GM12878 (cell line): ENCODE measurements at regions not wholly inside any gene's neighbourhood (a gene's known extent, or its start where the extent isn't known, plus 50 kb on each side); places are given as distances from the start of the nearest gene placed in this dataset.

Experiments used
- ATAC-seq: fragments of 200-7000 bp; cut with Tn5 transposase; 3 replicates; pipeline ENCODE4 v1.9.1; 2020; ENCODE audit warnings: mild to moderate bottlenecking, moderate library complexity
- BruUV-seq: library from RNA; stranded (reverse); fragments of 400-500 nt; replicated peaks from 2 replicates; lab custom pipeline; 2021; lab: Mats Ljungman, UMichigan
- CTCF ChIA-PET: fragments of 300-600 bp; sonication (Branson Sonifier 250); formaldehyde crosslinking; extraction: SDS; loops from one replicate; lab custom pipeline; 2021; ENCODE audit warnings: inconsistent platforms; lab: Yijun Ruan, JAX
- POLR2A ChIA-PET: fragments of 350-600 bp; formaldehyde crosslinking; extraction: SDS; loops from one replicate; lab custom pipeline; 2021; ENCODE audit warnings: inconsistent platforms; lab: Charles Lee
- RAD21 ChIA-PET: fragments of 300-600 bp; sonication (Branson Sonifier 250); formaldehyde crosslinking; loops from one replicate; lab custom pipeline; 2023; ENCODE audit warnings: antibody characterized with exemption; ENCODE audit not compliant: unreplicated experiment; lab: Charles Lee
- SMC1A ChIA-PET: fragments of 300-600 bp; sonication (Branson Sonifier 250); formaldehyde crosslinking; loops from one replicate; lab custom pipeline; 2023; ENCODE audit not compliant: unreplicated experiment, uncharacterized antibody; lab: Charles Lee
- DNase-seq: peaks from one replicate; pipeline ENCODE4 v3.0.0-alpha.2; 2011; ENCODE audit warnings: low read depth, low spot score
- FAIRE-seq: peaks from 3 replicates; lab custom pipeline; 2011; peaks lifted over from hg19 to GRCh38; lab: Jason Lieb, UNC
- H2AFZ ChIP-seq: 2 replicates; pipeline ENCODE4 v1.6.0; 2011; ENCODE audit warnings: low read depth, low read length, control low read depth; ENCODE audit not compliant: control insufficient read depth
- H3K27ac ChIP-seq: 2 replicates; pipeline ENCODE4 v1.5.1; 2011; ENCODE audit warnings: control low read depth; ENCODE audit not compliant: control insufficient read depth, insufficient read depth
- H3K27me3 ChIP-seq, 2 experiments: replicated peaks in 1 of 2; 2 replicates each; pipeline versions ENCODE4 v1.6.0 to v1.6.1; 2011; ENCODE audit warnings: low read length in 1 of 2; ENCODE audit not compliant: control insufficient read depth in 2 of 2, insufficient read depth in 2 of 2
- H3K36me3 ChIP-seq, 2 experiments: 2 replicates each; pipeline ENCODE4 v1.5.1; 2011; ENCODE audit warnings: low read length in 1 of 2; ENCODE audit not compliant: control insufficient read depth in 2 of 2, insufficient read depth in 2 of 2
- H3K4me1 ChIP-seq: 2 replicates; pipeline ENCODE4 v1.6.1; 2011; ENCODE audit warnings: mild to moderate bottlenecking, low read length, moderate library complexity, mixed read lengths; ENCODE audit not compliant: control insufficient read depth, insufficient read depth
- H3K4me2 ChIP-seq: 2 replicates; pipeline ENCODE4 v1.6.0; 2011; ENCODE audit warnings: control low read depth; ENCODE audit not compliant: control insufficient read depth, insufficient read depth
- H3K4me3 ChIP-seq: fragments of 200-600 bp; sonication (generic); 2 replicates; pipeline ENCODE4 v1.5.1; 2016
- H3K79me2 ChIP-seq: 2 replicates; pipeline ENCODE4 v1.6.0; 2011; ENCODE audit warnings: low read length; ENCODE audit not compliant: control insufficient read depth, insufficient read depth
- H3K9ac ChIP-seq: 2 replicates; pipeline ENCODE4 v1.8.0; 2011; ENCODE audit warnings: low read length, control low read depth, mixed read lengths; ENCODE audit not compliant: control insufficient read depth, insufficient read depth
- H3K9me3 ChIP-seq: replicated peaks from 3 replicates; pipeline ENCODE4 v1.5.1; 2011; ENCODE audit warnings: mild to moderate bottlenecking, low read length; ENCODE audit not compliant: control insufficient read depth, insufficient read depth
- H4K20me1 ChIP-seq: 2 replicates; pipeline ENCODE4 v1.6.0; 2011; ENCODE audit not compliant: control insufficient read depth, insufficient read depth
- ATF3 ChIP-seq: IDR thresholded peaks from 2 replicates; pipeline ENCODE4 v1.6.1; 2011; ENCODE audit warnings: low read depth, mild to moderate bottlenecking, low read length, moderate library complexity, borderline replicate concordance; ENCODE audit errors: extremely low read depth
- BCLAF1 ChIP-seq: fragments of 450-650 bp; IDR thresholded peaks from 2 replicates; pipeline ENCODE4 v1.6.1; 2017; ENCODE audit warnings: antibody characterized with exemption, mild to moderate bottlenecking, moderate library complexity
- CBX3 ChIP-seq: fragments of 200-600 bp; sonication (generic); IDR thresholded peaks from 2 replicates; pipeline ENCODE4 v1.6.1; 2016; ENCODE audit warnings: low read depth, borderline replicate concordance
- EED ChIP-seq: sonication (generic); IDR thresholded peaks from 2 replicates; pipeline ENCODE4 v1.6.1; 2016; ENCODE audit warnings: antibody characterized with exemption, low read depth
- SMC3 ChIP-seq: IDR thresholded peaks from 2 replicates; pipeline ENCODE4 v1.6.1; 2011; ENCODE audit warnings: low read length, improper control_type of control experiment, borderline replicate concordance
- SREBF1 ChIP-seq: IDR thresholded peaks from 2 replicates; pipeline ENCODE4 v1.6.1; 2012; ENCODE audit warnings: mild to moderate bottlenecking, low read length
- TCF12 ChIP-seq: IDR thresholded peaks from 2 replicates; pipeline ENCODE4 v1.6.1; 2011; ENCODE audit warnings: low read depth, mild to moderate bottlenecking, low read length
- WGBS: methylation state at CpG from one replicate; pipeline ENCODE4 v1.1.6; 2016; ENCODE audit warnings: low lambda C conversion rate; ENCODE audit not compliant: insufficient replicate concordance, insufficient coverage; ENCODE audit errors: missing lambda C conversion rate; 5-methylcytosine and 5-hydroxymethylcytosine counted together
- in situ Hi-C: fragments of 300-500 bp; cut with MboI; formaldehyde crosslinking; loops from 9 replicates; pipeline ENCODE4 v1.14.3; 2018; ENCODE audit warnings: mixed read lengths
- intact Hi-C: fragments of 100-400 bp; cut with micrococcal nuclease; formaldehyde crosslinking; loops from one replicate; pipeline ENCODE4 v1.14.2; 2022; ENCODE audit not compliant: unreplicated experiment
- TF ChIP-seq, protein P1 (sequence below): fragments of 450-650 bp; IDR thresholded peaks from 2 replicates; pipeline ENCODE4 v1.6.1; 2017; ENCODE audit warnings: mild to moderate bottlenecking, moderate library complexity
- TF ChIP-seq, protein P2 (sequence below): IDR thresholded peaks from 2 replicates; pipeline ENCODE4 v1.6.1; 2012; ENCODE audit warnings: low read depth, low read length, improper control_type of control experiment
- TF ChIP-seq, protein P3 (sequence below): fragments of 450-650 bp; IDR thresholded peaks from 2 replicates; pipeline ENCODE4 v1.6.1; 2014; ENCODE audit warnings: mild to moderate bottlenecking
- TF ChIP-seq, protein P4 (sequence below): fragments of 150-350 bp; IDR thresholded peaks from 2 replicates; pipeline ENCODE4 v1.6.1; 2016; ENCODE audit warnings: low read depth, low read length

- intact Hi-C loops: no loop called here
- SMC1A ChIA-PET: interaction anchor here (1.1 to 1.4 kb wide), 2 partner anchors 10 to 12 kb away, joined by 3 read pairs; no protein-coding TSS in a partner anchor
- FAIRE-seq (no peak), ATAC-seq (no peak), DNase-seq (no peak)
- no peak overlapping the region for H3K9ac ChIP-seq
- no peak overlapping the region for H2AFZ ChIP-seq
- H3K27me3 ChIP-seq: no peaks in the 10 kb centered on the region
- no peak overlapping the region for H3K27ac ChIP-seq
- CTCF ChIA-PET: interaction anchor here (0.6 to 1.2 kb wide), 3 partner anchors 14 to 320 kb away, joined by 3 to 4 read pairs (median 4); no protein-coding TSS in a partner anchor
- in situ Hi-C loops: no loop called here
- no peaks in the 10 kb centered on the region for H3K79me2 ChIP-seq
- peaks cover under 1% of the 10 kb centered on the region for H3K4me1 ChIP-seq
- WGBS: 0% methylated on average over 1 of the region's 1 CpG
- POLR2A ChIA-PET: no interaction called here
- RAD21 ChIA-PET: no interaction called here
- no TSS peak for BruUV-seq
- peaks cover 2% of the 10 kb centered on the region; the same call in 1 of the 3 replicates for H3K9me3 ChIP-seq
- no peaks in the 10 kb centered on the region for H4K20me1 ChIP-seq
- H3K4me2 ChIP-seq: no peak overlapping the region
- H3K4me3 ChIP-seq: no peak overlapping the region
- H3K36me3 ChIP-seq: no peaks in the 10 kb centered on the region
- TF ChIP-seq TCF12 (no peak), SMC3 (no peak), ATF3 (no peak), BCLAF1 (no peak), CBX3 (no peak), SREBF1 (no peak), EED (no peak)
- TF ChIP-seq, protein P1, sequence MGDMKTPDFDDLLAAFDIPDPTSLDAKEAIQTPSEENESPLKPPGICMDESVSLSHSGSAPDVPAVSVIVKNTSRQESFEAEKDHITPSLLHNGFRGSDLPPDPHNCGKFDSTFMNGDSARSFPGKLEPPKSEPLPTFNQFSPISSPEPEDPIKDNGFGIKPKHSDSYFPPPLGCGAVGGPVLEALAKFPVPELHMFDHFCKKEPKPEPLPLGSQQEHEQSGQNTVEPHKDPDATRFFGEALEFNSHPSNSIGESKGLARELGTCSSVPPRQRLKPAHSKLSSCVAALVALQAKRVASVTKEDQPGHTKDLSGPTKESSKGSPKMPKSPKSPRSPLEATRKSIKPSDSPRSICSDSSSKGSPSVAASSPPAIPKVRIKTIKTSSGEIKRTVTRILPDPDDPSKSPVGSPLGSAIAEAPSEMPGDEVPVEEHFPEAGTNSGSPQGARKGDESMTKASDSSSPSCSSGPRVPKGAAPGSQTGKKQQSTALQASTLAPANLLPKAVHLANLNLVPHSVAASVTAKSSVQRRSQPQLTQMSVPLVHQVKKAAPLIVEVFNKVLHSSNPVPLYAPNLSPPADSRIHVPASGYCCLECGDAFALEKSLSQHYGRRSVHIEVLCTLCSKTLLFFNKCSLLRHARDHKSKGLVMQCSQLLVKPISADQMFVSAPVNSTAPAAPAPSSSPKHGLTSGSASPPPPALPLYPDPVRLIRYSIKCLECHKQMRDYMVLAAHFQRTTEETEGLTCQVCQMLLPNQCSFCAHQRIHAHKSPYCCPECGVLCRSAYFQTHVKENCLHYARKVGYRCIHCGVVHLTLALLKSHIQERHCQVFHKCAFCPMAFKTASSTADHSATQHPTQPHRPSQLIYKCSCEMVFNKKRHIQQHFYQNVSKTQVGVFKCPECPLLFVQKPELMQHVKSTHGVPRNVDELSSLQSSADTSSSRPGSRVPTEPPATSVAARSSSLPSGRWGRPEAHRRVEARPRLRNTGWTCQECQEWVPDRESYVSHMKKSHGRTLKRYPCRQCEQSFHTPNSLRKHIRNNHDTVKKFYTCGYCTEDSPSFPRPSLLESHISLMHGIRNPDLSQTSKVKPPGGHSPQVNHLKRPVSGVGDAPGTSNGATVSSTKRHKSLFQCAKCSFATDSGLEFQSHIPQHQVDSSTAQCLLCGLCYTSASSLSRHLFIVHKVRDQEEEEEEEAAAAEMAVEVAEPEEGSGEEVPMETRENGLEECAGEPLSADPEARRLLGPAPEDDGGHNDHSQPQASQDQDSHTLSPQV: no peak
- TF ChIP-seq, protein P2, sequence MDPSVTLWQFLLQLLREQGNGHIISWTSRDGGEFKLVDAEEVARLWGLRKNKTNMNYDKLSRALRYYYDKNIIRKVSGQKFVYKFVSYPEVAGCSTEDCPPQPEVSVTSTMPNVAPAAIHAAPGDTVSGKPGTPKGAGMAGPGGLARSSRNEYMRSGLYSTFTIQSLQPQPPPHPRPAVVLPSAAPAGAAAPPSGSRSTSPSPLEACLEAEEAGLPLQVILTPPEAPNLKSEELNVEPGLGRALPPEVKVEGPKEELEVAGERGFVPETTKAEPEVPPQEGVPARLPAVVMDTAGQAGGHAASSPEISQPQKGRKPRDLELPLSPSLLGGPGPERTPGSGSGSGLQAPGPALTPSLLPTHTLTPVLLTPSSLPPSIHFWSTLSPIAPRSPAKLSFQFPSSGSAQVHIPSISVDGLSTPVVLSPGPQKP: no peak
- TF ChIP-seq, protein P3, sequence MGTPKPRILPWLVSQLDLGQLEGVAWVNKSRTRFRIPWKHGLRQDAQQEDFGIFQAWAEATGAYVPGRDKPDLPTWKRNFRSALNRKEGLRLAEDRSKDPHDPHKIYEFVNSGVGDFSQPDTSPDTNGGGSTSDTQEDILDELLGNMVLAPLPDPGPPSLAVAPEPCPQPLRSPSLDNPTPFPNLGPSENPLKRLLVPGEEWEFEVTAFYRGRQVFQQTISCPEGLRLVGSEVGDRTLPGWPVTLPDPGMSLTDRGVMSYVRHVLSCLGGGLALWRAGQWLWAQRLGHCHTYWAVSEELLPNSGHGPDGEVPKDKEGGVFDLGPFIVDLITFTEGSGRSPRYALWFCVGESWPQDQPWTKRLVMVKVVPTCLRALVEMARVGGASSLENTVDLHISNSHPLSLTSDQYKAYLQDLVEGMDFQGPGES: no peak
- TF ChIP-seq, protein P4, sequence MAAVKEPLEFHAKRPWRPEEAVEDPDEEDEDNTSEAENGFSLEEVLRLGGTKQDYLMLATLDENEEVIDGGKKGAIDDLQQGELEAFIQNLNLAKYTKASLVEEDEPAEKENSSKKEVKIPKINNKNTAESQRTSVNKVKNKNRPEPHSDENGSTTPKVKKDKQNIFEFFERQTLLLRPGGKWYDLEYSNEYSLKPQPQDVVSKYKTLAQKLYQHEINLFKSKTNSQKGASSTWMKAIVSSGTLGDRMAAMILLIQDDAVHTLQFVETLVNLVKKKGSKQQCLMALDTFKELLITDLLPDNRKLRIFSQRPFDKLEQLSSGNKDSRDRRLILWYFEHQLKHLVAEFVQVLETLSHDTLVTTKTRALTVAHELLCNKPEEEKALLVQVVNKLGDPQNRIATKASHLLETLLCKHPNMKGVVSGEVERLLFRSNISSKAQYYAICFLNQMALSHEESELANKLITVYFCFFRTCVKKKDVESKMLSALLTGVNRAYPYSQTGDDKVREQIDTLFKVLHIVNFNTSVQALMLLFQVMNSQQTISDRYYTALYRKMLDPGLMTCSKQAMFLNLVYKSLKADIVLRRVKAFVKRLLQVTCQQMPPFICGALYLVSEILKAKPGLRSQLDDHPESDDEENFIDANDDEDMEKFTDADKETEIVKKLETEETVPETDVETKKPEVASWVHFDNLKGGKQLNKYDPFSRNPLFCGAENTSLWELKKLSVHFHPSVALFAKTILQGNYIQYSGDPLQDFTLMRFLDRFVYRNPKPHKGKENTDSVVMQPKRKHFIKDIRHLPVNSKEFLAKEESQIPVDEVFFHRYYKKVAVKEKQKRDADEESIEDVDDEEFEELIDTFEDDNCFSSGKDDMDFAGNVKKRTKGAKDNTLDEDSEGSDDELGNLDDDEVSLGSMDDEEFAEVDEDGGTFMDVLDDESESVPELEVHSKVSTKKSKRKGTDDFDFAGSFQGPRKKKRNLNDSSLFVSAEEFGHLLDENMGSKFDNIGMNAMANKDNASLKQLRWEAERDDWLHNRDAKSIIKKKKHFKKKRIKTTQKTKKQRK: no peak
Measured at GRCh38 chr3:106452096-106452495, 583.3 kb upstream of the CBLB start.
